ENCODE measurements at regions not wholly inside any gene's neighbourhood (a gene's known extent, or its start where the extent isn't known, plus 50 kb on each side); places are given as distances from the start of the nearest gene placed in this dataset.

DNA sequence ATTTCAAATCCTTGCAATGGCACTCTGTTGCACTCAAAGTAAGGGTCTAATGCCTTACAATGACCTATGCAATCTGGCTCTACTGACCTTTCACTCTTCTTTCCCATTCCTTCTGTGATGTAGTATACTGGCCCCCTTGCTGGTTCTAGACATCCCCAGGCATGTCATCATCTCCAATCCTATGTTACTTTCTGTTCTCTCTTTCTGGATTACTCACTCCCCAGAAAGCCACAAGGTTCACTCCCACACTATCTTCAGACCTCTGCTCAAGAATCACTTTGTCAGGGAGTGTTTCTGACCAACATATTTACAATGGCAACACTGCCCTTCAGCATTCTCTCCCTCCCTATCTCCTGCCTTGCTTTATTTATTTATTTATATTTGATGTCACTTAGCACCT lies 802.2 kb upstream of the WWC1 start:
- peak; percentile 61 for DNase-seq (ENCODE audit: low read depth)
- no peak overlapping the region for H3K4me3 ChIP-seq (ENCODE audit: low read depth, low read length)
- TF ChIP-seq, protein P1, sequence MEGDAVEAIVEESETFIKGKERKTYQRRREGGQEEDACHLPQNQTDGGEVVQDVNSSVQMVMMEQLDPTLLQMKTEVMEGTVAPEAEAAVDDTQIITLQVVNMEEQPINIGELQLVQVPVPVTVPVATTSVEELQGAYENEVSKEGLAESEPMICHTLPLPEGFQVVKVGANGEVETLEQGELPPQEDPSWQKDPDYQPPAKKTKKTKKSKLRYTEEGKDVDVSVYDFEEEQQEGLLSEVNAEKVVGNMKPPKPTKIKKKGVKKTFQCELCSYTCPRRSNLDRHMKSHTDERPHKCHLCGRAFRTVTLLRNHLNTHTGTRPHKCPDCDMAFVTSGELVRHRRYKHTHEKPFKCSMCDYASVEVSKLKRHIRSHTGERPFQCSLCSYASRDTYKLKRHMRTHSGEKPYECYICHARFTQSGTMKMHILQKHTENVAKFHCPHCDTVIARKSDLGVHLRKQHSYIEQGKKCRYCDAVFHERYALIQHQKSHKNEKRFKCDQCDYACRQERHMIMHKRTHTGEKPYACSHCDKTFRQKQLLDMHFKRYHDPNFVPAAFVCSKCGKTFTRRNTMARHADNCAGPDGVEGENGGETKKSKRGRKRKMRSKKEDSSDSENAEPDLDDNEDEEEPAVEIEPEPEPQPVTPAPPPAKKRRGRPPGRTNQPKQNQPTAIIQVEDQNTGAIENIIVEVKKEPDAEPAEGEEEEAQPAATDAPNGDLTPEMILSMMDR (IDR thresholded peaks at IDR 0.05; ENCODE audit: low read depth, low read length), result no peak
- no peak for TF ChIP-seq POLR2A (IDR thresholded peaks at IDR 0.05; ENCODE audit: extremely low read depth, insufficient read length)
- TF ChIP-seq MYC (IDR thresholded peaks at IDR 0.05; ENCODE audit: low read depth, low read length), result no peak
- TF ChIP-seq, protein P2, sequence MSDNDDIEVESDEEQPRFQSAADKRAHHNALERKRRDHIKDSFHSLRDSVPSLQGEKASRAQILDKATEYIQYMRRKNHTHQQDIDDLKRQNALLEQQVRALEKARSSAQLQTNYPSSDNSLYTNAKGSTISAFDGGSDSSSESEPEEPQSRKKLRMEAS (IDR thresholded peaks at IDR 0.05; ENCODE audit: low read depth, low read length), result no peak

DNA sequence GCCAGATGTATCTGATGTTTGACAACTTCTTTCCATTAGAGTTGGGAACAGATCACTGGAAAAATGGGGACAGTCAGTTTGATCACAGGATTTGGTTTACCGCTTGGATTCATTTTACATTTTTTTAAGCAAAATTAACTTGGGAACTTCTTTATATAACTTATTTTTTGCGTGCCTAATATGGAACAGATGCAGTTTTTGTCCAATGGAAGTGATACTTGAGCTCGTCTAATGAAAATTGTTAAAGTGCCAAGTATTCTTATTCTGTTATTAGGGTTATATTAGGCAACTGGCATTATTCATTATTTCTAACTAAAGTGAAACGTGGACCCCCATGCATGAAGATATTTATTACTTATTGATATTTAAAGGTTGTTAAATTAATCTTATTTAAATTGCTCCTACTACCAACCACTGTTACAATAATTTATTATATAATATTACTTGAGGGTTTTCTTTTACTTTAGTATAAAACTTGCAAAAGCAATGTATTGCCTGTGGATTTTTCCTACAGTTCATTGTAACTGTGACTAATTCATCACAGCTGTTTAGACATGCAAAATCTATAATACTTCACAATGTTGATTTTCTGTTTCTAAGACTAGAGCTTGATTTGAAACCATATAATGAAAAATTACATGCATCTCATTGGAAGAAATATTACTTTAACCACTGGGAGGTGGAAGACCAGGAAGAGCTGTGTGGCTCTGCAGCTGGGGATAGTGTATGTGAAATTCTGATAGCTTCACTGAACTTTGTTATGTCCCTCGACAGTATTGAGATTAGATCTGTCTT lies 787.3 kb upstream of the WWC1 start:
- no peak overlapping the region for H3K4me3 ChIP-seq (ENCODE audit: low read depth, low read length)
- TF ChIP-seq MYC (IDR thresholded peaks at IDR 0.05; ENCODE audit: low read depth, low read length) (no peak), POLR2A (IDR thresholded peaks at IDR 0.05; ENCODE audit: extremely low read depth, insufficient read length) (no peak)
- TF ChIP-seq, protein P2 (IDR thresholded peaks at IDR 0.05; ENCODE audit: low read depth, low read length), result no peak
- TF ChIP-seq, protein P1 (IDR thresholded peaks at IDR 0.05; ENCODE audit: low read depth, low read length), result no peak
- no peak for DNase-seq (ENCODE audit: low read depth)

DNA sequence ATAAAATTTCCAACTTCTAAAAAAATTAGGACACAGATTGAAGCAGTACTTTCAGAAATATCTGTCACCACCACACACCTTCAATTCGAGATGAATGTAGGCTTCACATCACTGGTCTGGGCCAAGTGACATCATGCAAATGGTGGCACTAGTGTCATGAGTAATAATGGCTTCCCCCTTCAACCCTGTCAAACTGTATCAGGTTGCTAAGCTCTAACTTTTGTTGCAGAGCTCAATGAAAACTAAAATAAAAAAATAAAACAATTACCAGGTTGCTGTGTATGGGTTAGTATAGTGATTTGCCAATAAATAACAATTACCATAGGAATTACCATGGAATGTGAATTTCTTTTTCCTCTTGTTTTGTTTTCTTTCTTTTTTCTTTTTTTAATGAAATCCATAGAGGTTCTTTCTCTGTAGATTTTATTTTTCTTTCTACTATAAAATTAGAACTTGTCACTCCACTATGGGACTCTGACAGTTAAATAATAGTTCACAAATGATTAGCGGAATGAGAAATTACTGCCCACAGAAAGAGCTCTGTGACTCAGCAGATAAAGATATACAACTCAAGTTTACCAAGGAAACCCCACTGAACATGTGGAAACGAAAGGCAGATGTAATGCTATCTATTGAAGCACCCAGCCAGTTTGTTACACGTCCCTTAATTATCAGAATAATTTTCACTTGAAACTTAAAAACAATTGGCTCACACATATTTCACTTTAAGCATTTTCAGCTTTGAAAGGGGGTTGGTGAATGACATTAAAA lies 783.8 kb upstream of the WWC1 start:
- TF ChIP-seq, protein P1 (IDR thresholded peaks at IDR 0.05; ENCODE audit: low read depth, low read length), result no peak
- no peak for DNase-seq (ENCODE audit: low read depth)
- H3K4me3 ChIP-seq (ENCODE audit: low read depth, low read length), result no peak overlapping the region

DNA sequence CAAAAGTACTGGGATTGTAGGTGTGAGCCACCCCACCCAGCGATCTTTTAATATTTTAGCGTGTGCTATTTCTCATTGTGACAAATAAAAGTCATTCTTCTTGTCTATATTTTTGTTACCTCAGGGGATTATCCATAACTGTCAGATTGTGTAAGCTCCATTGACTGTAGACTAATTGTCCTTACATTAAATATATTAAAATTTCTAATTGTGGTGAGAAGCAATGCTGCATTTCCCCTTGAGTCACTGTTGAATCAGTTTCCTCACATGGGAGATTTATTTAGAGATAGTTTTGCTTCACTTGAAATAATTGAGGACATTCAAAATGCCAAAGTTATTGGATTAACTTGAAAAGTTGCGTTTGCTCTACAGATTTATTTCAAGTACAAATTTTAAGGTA lies 782.4 kb upstream of the WWC1 start:
- TF ChIP-seq MYC (IDR thresholded peaks at IDR 0.05; ENCODE audit: low read depth, low read length), result no peak
- TF ChIP-seq, protein P1 (IDR thresholded peaks at IDR 0.05; ENCODE audit: low read depth, low read length), result no peak
- TF ChIP-seq POLR2A (IDR thresholded peaks at IDR 0.05; ENCODE audit: extremely low read depth, insufficient read length), result no peak
- TF ChIP-seq, protein P2 (IDR thresholded peaks at IDR 0.05; ENCODE audit: low read depth, low read length), result no peak
- no peak for DNase-seq (ENCODE audit: low read depth)
- no peak overlapping the region for H3K4me3 ChIP-seq (ENCODE audit: low read depth, low read length)

DNA sequence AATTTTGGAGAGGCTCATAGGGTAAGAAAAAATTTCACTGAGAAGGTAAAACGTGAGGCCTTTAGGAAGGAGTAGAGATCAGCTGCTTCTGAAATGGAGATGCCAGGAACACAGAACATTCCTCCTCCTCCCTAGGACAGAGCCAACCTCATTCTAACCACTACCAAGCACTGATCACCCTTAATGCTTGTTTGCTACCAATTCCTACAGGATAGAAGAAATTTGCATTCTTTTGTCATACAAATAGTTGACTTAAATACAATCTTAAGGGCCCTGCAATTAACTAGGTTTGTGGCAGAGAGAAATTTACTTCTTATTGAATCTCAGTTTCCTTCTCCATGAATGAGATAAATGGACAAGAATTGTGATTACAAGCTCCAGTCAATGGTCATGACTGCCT lies 780.2 kb upstream of the WWC1 start:
- TF ChIP-seq, protein P1 (IDR thresholded peaks at IDR 0.05; ENCODE audit: low read depth, low read length), result no peak
- TF ChIP-seq, protein P2 (IDR thresholded peaks at IDR 0.05; ENCODE audit: low read depth, low read length), result no peak
- TF ChIP-seq MYC (IDR thresholded peaks at IDR 0.05; ENCODE audit: low read depth, low read length), result no peak
- no peak for TF ChIP-seq POLR2A (IDR thresholded peaks at IDR 0.05; ENCODE audit: extremely low read depth, insufficient read length)
- no peak overlapping the region for H3K4me3 ChIP-seq (ENCODE audit: low read depth, low read length)
- no peak for DNase-seq (ENCODE audit: low read depth)

Measured in NB4 (cell line).